H54 (cell line): ENCODE measurements at regions not wholly inside any gene's neighbourhood (a gene's known extent, or its start where the extent isn't known, plus 50 kb on each side); places are given as distances from the start of the nearest gene placed in this dataset.
A peak's percentile ranks its signal among the peaks of the same experiment; 100 is the strongest.

Experiments
- DNase-seq: peaks from one replicate; pipeline ENCODE4 v3.0.0; 2011; ENCODE audit warnings: low spot score, mixed read lengths; ENCODE audit not compliant: insufficient read length
- FAIRE-seq: peaks from 3 replicates; lab custom pipeline; 2011; peaks lifted over from hg19 to GRCh38; lab: Jason Lieb, UNC
- POLR2A ChIP-seq: IDR thresholded peaks from 2 replicates; pipeline ENCODE4 v1.6.1; 2011; ENCODE audit warnings: low read depth, mild to moderate bottlenecking, low read length

- no peak for TF ChIP-seq POLR2A
- FAIRE-seq (peak; percentile 74), DNase-seq (peak; percentile 18)
Observed at GRCh38 chr14:42469637-42470426, 863.2 kb downstream of the LRFN5 start.

- FAIRE-seq (no peak), DNase-seq (no peak)
- no peak for TF ChIP-seq POLR2A
Observed at GRCh38 chr14:42460673-42461072, 854.0 kb downstream of the LRFN5 start.

GRCh38 chr14:42459171-42459685, 852.6 kb downstream of the LRFN5 start:
- no peak for DNase-seq
- FAIRE-seq, result no peak
- no peak for TF ChIP-seq POLR2A

- FAIRE-seq (no peak), DNase-seq (no peak)
- TF ChIP-seq POLR2A, result no peak
Observed at GRCh38 chr14:42441615-42442014, 834.9 kb downstream of the LRFN5 start.

GRCh38 chr14:42437809-42438208, 831.1 kb downstream of the LRFN5 start:
- TF ChIP-seq POLR2A, result no peak
- DNase-seq (no peak), FAIRE-seq (no peak)

- FAIRE-seq (no peak), DNase-seq (no peak)
- no peak for TF ChIP-seq POLR2A
Observed at GRCh38 chr14:42429401-42429800, 822.7 kb downstream of the LRFN5 start.

GRCh38 chr14:42428996-42429395, 822.3 kb downstream of the LRFN5 start:
- TF ChIP-seq POLR2A, result no peak
- DNase-seq (no peak), FAIRE-seq (no peak)

GRCh38 chr14:42424501-42424900, 817.8 kb downstream of the LRFN5 start:
- DNase-seq (no peak), FAIRE-seq (no peak)
- no peak for TF ChIP-seq POLR2A

- FAIRE-seq, result no peak
- no peak for TF ChIP-seq POLR2A
Observed at GRCh38 chr14:42421377-42422078, 814.9 kb downstream of the LRFN5 start.

GRCh38 chr14:42420071-42420470, 813.4 kb downstream of the LRFN5 start:
- DNase-seq (no peak), FAIRE-seq (no peak)
- no peak for TF ChIP-seq POLR2A

More at GRCh38 chr14:42421377-42422078, 814.9 kb downstream of the LRFN5 start:
- DNase-seq, result no peak

- DNase-seq (no peak), FAIRE-seq (no peak)
- no peak for TF ChIP-seq POLR2A
Observed at GRCh38 chr14:42407153-42407552, 800.5 kb downstream of the LRFN5 start.

- FAIRE-seq, result no peak
- no peak for TF ChIP-seq POLR2A
Observed at GRCh38 chr14:42391146-42391834, 784.6 kb downstream of the LRFN5 start.

GRCh38 chr14:42378880-42379279, 772.2 kb downstream of the LRFN5 start:
- DNase-seq (no peak), FAIRE-seq (no peak)
- TF ChIP-seq POLR2A, result no peak

More at GRCh38 chr14:42391146-42391834, 784.6 kb downstream of the LRFN5 start:
- DNase-seq, result no peak

- no peak for TF ChIP-seq POLR2A
- no peak for FAIRE-seq
- DNase-seq, result no peak
Observed at GRCh38 chr14:42378274-42378673, 771.6 kb downstream of the LRFN5 start.
